ENCODE measurements at regions not wholly inside any gene's neighbourhood (a gene's known extent, or its start where the extent isn't known, plus 50 kb on each side); places are given as distances from the start of the nearest gene placed in this dataset.
A peak's percentile ranks its signal among the peaks of the same experiment; 100 is the strongest.

- Histone ChIP-seq H3K4me1 (ENCODE audit: control insufficient read depth, insufficient read depth, low read length, poor library complexity, severe bottlenecking) (peaks cover 2% of the 10 kb centered on the region), H3K27ac (ENCODE audit: insufficient read depth, low read length, poor library complexity, severe bottlenecking) (no peak overlapping the region), H3K9me3 (ENCODE audit: control insufficient read depth, low read length) (no peaks in the 10 kb centered on the region), H3K36me3 (ENCODE audit: control insufficient read depth, insufficient read depth, low read length) (no peaks in the 10 kb centered on the region), H3K27me3 (replicated peaks; ENCODE audit: control insufficient read depth, insufficient read depth, low read length, poor library complexity, severe bottlenecking) (no peaks in the 10 kb centered on the region), H3K4me3 (ENCODE audit: insufficient read depth, low read depth, low read length, poor library complexity, severe bottlenecking) (no peak overlapping the region)
- DNase-seq: no peak
Observed at GRCh38 chr3:72661115-72661457, 187.2 kb downstream of the SHQ1 start.

GRCh38 chr3:72660270-72661114 lies 187.8 kb downstream of the SHQ1 start:
- Histone ChIP-seq H3K36me3 (ENCODE audit: control insufficient read depth, insufficient read depth, low read length) (no peaks in the 10 kb centered on the region), H3K4me3 (ENCODE audit: insufficient read depth, low read depth, low read length, poor library complexity, severe bottlenecking) (no peak overlapping the region), H3K27me3 (replicated peaks; ENCODE audit: control insufficient read depth, insufficient read depth, low read length, poor library complexity, severe bottlenecking) (no peaks in the 10 kb centered on the region), H3K9me3 (ENCODE audit: control insufficient read depth, low read length) (no peaks in the 10 kb centered on the region), H3K27ac (ENCODE audit: insufficient read depth, low read length, poor library complexity, severe bottlenecking) (no peak overlapping the region), H3K4me1 (ENCODE audit: control insufficient read depth, insufficient read depth, low read length, poor library complexity, severe bottlenecking) (peaks cover 2% of the 10 kb centered on the region)
- DNase-seq: no peak

GRCh38 chr3:72659596-72659995 lies 188.6 kb downstream of the SHQ1 start:
- Histone ChIP-seq H3K4me1 (ENCODE audit: control insufficient read depth, insufficient read depth, low read length, poor library complexity, severe bottlenecking) (peaks cover 2% of the 10 kb centered on the region), H3K9me3 (ENCODE audit: control insufficient read depth, low read length) (no peaks in the 10 kb centered on the region), H3K4me3 (ENCODE audit: insufficient read depth, low read depth, low read length, poor library complexity, severe bottlenecking) (no peak overlapping the region), H3K27ac (ENCODE audit: insufficient read depth, low read length, poor library complexity, severe bottlenecking) (no peak overlapping the region), H3K36me3 (ENCODE audit: control insufficient read depth, insufficient read depth, low read length) (no peaks in the 10 kb centered on the region), H3K27me3 (replicated peaks; ENCODE audit: control insufficient read depth, insufficient read depth, low read length, poor library complexity, severe bottlenecking) (no peaks in the 10 kb centered on the region)
- no peak for DNase-seq

GRCh38 chr3:72659188-72659587 lies 189.1 kb downstream of the SHQ1 start:
- H3K27ac ChIP-seq (ENCODE audit: insufficient read depth, low read length, poor library complexity, severe bottlenecking): no peak overlapping the region
- no peaks in the 10 kb centered on the region for H3K9me3 ChIP-seq (ENCODE audit: control insufficient read depth, low read length)
- DNase-seq: no peak
- peaks cover 2% of the 10 kb centered on the region for H3K4me1 ChIP-seq (ENCODE audit: control insufficient read depth, insufficient read depth, low read length, poor library complexity, severe bottlenecking)
- no peaks in the 10 kb centered on the region for H3K36me3 ChIP-seq (ENCODE audit: control insufficient read depth, insufficient read depth, low read length)
- H3K27me3 ChIP-seq (replicated peaks; ENCODE audit: control insufficient read depth, insufficient read depth, low read length, poor library complexity, severe bottlenecking): no peaks in the 10 kb centered on the region
- H3K4me3 ChIP-seq (ENCODE audit: insufficient read depth, low read depth, low read length, poor library complexity, severe bottlenecking): no peak overlapping the region

GRCh38 chr3:72658466-72659100 lies 189.7 kb downstream of the SHQ1 start:
- H3K4me3 ChIP-seq (ENCODE audit: insufficient read depth, low read depth, low read length, poor library complexity, severe bottlenecking): no peak overlapping the region
- H3K9me3 ChIP-seq (ENCODE audit: control insufficient read depth, low read length): no peaks in the 10 kb centered on the region
- no peak for DNase-seq
- H3K27me3 ChIP-seq (replicated peaks; ENCODE audit: control insufficient read depth, insufficient read depth, low read length, poor library complexity, severe bottlenecking): no peaks in the 10 kb centered on the region
- peaks cover 2% of the 10 kb centered on the region for H3K4me1 ChIP-seq (ENCODE audit: control insufficient read depth, insufficient read depth, low read length, poor library complexity, severe bottlenecking)
- H3K36me3 ChIP-seq (ENCODE audit: control insufficient read depth, insufficient read depth, low read length): no peaks in the 10 kb centered on the region
- no peak overlapping the region for H3K27ac ChIP-seq (ENCODE audit: insufficient read depth, low read length, poor library complexity, severe bottlenecking)

- peaks cover 2% of the 10 kb centered on the region for H3K4me1 ChIP-seq (ENCODE audit: control insufficient read depth, insufficient read depth, low read length, poor library complexity, severe bottlenecking)
- no peaks in the 10 kb centered on the region for H3K36me3 ChIP-seq (ENCODE audit: control insufficient read depth, insufficient read depth, low read length)
- DNase-seq: peak in 2 of 3 donors; percentile 7 to 9
- H3K27me3 ChIP-seq (replicated peaks; ENCODE audit: control insufficient read depth, insufficient read depth, low read length, poor library complexity, severe bottlenecking): no peaks in the 10 kb centered on the region
- H3K9me3 ChIP-seq (ENCODE audit: control insufficient read depth, low read length): no peaks in the 10 kb centered on the region
- no peak overlapping the region for H3K27ac ChIP-seq (ENCODE audit: insufficient read depth, low read length, poor library complexity, severe bottlenecking)
- no peak overlapping the region for H3K4me3 ChIP-seq (ENCODE audit: insufficient read depth, low read depth, low read length, poor library complexity, severe bottlenecking)
Observed at GRCh38 chr3:72657666-72658065, 190.6 kb downstream of the SHQ1 start.

- Histone ChIP-seq H3K36me3 (ENCODE audit: control insufficient read depth, insufficient read depth, low read length) (no peaks in the 10 kb centered on the region), H3K9me3 (ENCODE audit: control insufficient read depth, low read length) (no peaks in the 10 kb centered on the region), H3K27me3 (replicated peaks; ENCODE audit: control insufficient read depth, insufficient read depth, low read length, poor library complexity, severe bottlenecking) (no peaks in the 10 kb centered on the region), H3K4me1 (ENCODE audit: control insufficient read depth, insufficient read depth, low read length, poor library complexity, severe bottlenecking) (peaks cover 2% of the 10 kb centered on the region), H3K4me3 (ENCODE audit: insufficient read depth, low read depth, low read length, poor library complexity, severe bottlenecking) (no peak overlapping the region), H3K27ac (ENCODE audit: insufficient read depth, low read length, poor library complexity, severe bottlenecking) (no peak overlapping the region)
- DNase-seq: no peak
Observed at GRCh38 chr3:72655723-72656122, 192.5 kb downstream of the SHQ1 start.

- Histone ChIP-seq H3K36me3 (ENCODE audit: control insufficient read depth, insufficient read depth, low read length) (no peaks in the 10 kb centered on the region), H3K9me3 (ENCODE audit: control insufficient read depth, low read length) (no peaks in the 10 kb centered on the region), H3K4me1 (ENCODE audit: control insufficient read depth, insufficient read depth, low read length, poor library complexity, severe bottlenecking) (peaks cover 2% of the 10 kb centered on the region), H3K4me3 (ENCODE audit: insufficient read depth, low read depth, low read length, poor library complexity, severe bottlenecking) (no peak overlapping the region), H3K27ac (ENCODE audit: insufficient read depth, low read length, poor library complexity, severe bottlenecking) (no peak overlapping the region), H3K27me3 (replicated peaks; ENCODE audit: control insufficient read depth, insufficient read depth, low read length, poor library complexity, severe bottlenecking) (no peaks in the 10 kb centered on the region)
- DNase-seq: no peak
Observed at GRCh38 chr3:72655131-72655551, 193.1 kb downstream of the SHQ1 start.

- no peak overlapping the region for H3K4me3 ChIP-seq (ENCODE audit: insufficient read depth, low read depth, low read length, poor library complexity, severe bottlenecking)
- no peaks in the 10 kb centered on the region for H3K4me1 ChIP-seq (ENCODE audit: control insufficient read depth, insufficient read depth, low read length, poor library complexity, severe bottlenecking)
- no peaks in the 10 kb centered on the region for H3K27me3 ChIP-seq (replicated peaks; ENCODE audit: control insufficient read depth, insufficient read depth, low read length, poor library complexity, severe bottlenecking)
- H3K36me3 ChIP-seq (ENCODE audit: control insufficient read depth, insufficient read depth, low read length): no peaks in the 10 kb centered on the region
- H3K9me3 ChIP-seq (ENCODE audit: control insufficient read depth, low read length): no peaks in the 10 kb centered on the region
- H3K27ac ChIP-seq (ENCODE audit: insufficient read depth, low read length, poor library complexity, severe bottlenecking): no peak overlapping the region
- no peak for DNase-seq
Observed at GRCh38 chr3:72652395-72652794, 195.8 kb downstream of the SHQ1 start.

- no peaks in the 10 kb centered on the region for H3K27me3 ChIP-seq (replicated peaks; ENCODE audit: control insufficient read depth, insufficient read depth, low read length, poor library complexity, severe bottlenecking)
Observed at GRCh38 chr3:72651498-72651897, 196.7 kb downstream of the SHQ1 start.

More at GRCh38 chr3:72651498-72651897, 196.7 kb downstream of the SHQ1 start:
- Histone ChIP-seq H3K9me3 (ENCODE audit: control insufficient read depth, low read length) (no peaks in the 10 kb centered on the region), H3K36me3 (ENCODE audit: control insufficient read depth, insufficient read depth, low read length) (no peaks in the 10 kb centered on the region), H3K4me3 (ENCODE audit: insufficient read depth, low read depth, low read length, poor library complexity, severe bottlenecking) (no peak overlapping the region), H3K27ac (ENCODE audit: insufficient read depth, low read length, poor library complexity, severe bottlenecking) (no peak overlapping the region), H3K4me1 (ENCODE audit: control insufficient read depth, insufficient read depth, low read length, poor library complexity, severe bottlenecking) (no peaks in the 10 kb centered on the region)
- DNase-seq: no peak
